GM23338 (cell line): ENCODE measurements at regions not wholly inside any gene's neighbourhood (a gene's known extent, or its start where the extent isn't known, plus 50 kb on each side); places are given as distances from the start of the nearest gene placed in this dataset.

Experiments
- EZH2 ChIP-seq: fragments of 200-600 bp; sonication (generic); IDR thresholded peaks from one replicate; pipeline ENCODE4 v1.8.0; 2017; ENCODE audit warnings: antibody characterized with exemption, mild to moderate bottlenecking, low read depth; ENCODE audit not compliant: unreplicated experiment
- EZH2phosphoT487 ChIP-seq: fragments of 200-600 bp; sonication (generic); IDR thresholded peaks from one replicate; pipeline ENCODE4 v1.8.1; 2018; ENCODE audit warnings: antibody characterized with exemption; ENCODE audit not compliant: unreplicated experiment
- POLR2AphosphoS5 ChIP-seq: IDR thresholded peaks from 2 replicates; pipeline ENCODE4 v1.6.1; 2016; ENCODE audit warnings: antibody characterized with exemption, low read depth
- TF ChIP-seq, protein P1 (sequence below), 2 experiments: fragments of 200-600 bp in 1 of 2; sonication (generic) in 1 of 2; conservative IDR thresholded peaks; 2 replicates each; pipeline versions ENCODE4 v1.5.1 to v1.6.1; 2016 to 2017; ENCODE audit warnings: antibody characterized with exemption in 2 of 2, low read depth in 2 of 2, mild to moderate bottlenecking in 2 of 2, moderate library complexity in 1 of 2
- TF ChIP-seq, protein P2 (sequence below): IDR thresholded peaks from one replicate; pipeline ENCODE4 v1.6.1; 2018; ENCODE audit warnings: antibody characterized with exemption; ENCODE audit not compliant: unreplicated experiment

DNA sequence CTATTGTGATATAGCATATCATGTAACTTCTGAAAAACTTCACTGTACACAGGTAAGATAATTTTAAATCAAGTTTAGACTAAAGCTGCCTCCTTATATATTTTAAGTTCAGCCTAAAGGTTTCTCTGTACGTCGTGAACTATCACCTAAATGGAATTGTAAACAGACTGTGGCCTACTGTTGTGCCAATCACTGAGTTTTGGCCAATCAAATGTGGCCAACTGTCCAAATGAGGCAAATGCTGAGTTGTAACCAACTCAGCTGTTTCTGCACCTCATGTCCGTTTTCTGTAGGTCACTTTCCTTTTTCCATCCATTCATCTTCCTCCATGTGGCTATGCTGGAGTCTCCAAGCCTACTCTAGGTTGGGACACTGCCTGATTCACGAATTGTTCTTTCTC lies 63.7 kb upstream of the ST6GALNAC3 start:
- TF ChIP-seq EZH2 (no peak), EZH2phosphoT487 (no peak), POLR2AphosphoS5 (no peak)
- TF ChIP-seq, protein P1, sequence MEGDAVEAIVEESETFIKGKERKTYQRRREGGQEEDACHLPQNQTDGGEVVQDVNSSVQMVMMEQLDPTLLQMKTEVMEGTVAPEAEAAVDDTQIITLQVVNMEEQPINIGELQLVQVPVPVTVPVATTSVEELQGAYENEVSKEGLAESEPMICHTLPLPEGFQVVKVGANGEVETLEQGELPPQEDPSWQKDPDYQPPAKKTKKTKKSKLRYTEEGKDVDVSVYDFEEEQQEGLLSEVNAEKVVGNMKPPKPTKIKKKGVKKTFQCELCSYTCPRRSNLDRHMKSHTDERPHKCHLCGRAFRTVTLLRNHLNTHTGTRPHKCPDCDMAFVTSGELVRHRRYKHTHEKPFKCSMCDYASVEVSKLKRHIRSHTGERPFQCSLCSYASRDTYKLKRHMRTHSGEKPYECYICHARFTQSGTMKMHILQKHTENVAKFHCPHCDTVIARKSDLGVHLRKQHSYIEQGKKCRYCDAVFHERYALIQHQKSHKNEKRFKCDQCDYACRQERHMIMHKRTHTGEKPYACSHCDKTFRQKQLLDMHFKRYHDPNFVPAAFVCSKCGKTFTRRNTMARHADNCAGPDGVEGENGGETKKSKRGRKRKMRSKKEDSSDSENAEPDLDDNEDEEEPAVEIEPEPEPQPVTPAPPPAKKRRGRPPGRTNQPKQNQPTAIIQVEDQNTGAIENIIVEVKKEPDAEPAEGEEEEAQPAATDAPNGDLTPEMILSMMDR (conservative IDR thresholded peaks at IDR 0.05; ENCODE audit: low read depth in 2 of 2) = no peak
- TF ChIP-seq, protein P2, sequence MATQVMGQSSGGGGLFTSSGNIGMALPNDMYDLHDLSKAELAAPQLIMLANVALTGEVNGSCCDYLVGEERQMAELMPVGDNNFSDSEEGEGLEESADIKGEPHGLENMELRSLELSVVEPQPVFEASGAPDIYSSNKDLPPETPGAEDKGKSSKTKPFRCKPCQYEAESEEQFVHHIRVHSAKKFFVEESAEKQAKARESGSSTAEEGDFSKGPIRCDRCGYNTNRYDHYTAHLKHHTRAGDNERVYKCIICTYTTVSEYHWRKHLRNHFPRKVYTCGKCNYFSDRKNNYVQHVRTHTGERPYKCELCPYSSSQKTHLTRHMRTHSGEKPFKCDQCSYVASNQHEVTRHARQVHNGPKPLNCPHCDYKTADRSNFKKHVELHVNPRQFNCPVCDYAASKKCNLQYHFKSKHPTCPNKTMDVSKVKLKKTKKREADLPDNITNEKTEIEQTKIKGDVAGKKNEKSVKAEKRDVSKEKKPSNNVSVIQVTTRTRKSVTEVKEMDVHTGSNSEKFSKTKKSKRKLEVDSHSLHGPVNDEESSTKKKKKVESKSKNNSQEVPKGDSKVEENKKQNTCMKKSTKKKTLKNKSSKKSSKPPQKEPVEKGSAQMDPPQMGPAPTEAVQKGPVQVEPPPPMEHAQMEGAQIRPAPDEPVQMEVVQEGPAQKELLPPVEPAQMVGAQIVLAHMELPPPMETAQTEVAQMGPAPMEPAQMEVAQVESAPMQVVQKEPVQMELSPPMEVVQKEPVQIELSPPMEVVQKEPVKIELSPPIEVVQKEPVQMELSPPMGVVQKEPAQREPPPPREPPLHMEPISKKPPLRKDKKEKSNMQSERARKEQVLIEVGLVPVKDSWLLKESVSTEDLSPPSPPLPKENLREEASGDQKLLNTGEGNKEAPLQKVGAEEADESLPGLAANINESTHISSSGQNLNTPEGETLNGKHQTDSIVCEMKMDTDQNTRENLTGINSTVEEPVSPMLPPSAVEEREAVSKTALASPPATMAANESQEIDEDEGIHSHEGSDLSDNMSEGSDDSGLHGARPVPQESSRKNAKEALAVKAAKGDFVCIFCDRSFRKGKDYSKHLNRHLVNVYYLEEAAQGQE = no peak
